SK-N-SH treated with all-trans-retinoic acid at 6 μM for 48 hours (cell line): ENCODE measurements at regions not wholly inside any gene's neighbourhood (a gene's known extent, or its start where the extent isn't known, plus 50 kb on each side); places are given as distances from the start of the nearest gene placed in this dataset.

Source experiments
- ATAC-seq: fragments of 200-7000 bp; cut with Tn5 transposase; 3 replicates; pipeline ENCODE4 v1.9.1; 2020; ENCODE audit warnings: mild to moderate bottlenecking, moderate library complexity
- ARNTL ChIP-seq: fragments of 450-650 bp; formaldehyde crosslinking; IDR thresholded peaks from 2 replicates; pipeline ENCODE4 v1.5.0; 2020; ENCODE audit warnings: low read depth, mild to moderate bottlenecking, moderate library complexity, borderline replicate concordance
- BACH2 ChIP-seq: fragments of 250-450 bp; sonication (Bioruptor Pico); IDR thresholded peaks from 2 replicates; pipeline ENCODE4 v1.9.0; 2021; ENCODE audit warnings: mild to moderate bottlenecking, borderline replicate concordance
- CSDC2 ChIP-seq: fragments of 250-450 bp; sonication (Bioruptor Pico); IDR thresholded peaks from 2 replicates; pipeline ENCODE4 v1.5.0; 2020; ENCODE audit warnings: mild to moderate bottlenecking, moderate library complexity
- ESRRG ChIP-seq: fragments of 250-450 bp; sonication (Bioruptor Pico); IDR thresholded peaks from 2 replicates; pipeline ENCODE4 v1.6.1; 2021; ENCODE audit warnings: mild to moderate bottlenecking
- GLIS3 ChIP-seq: fragments of 250-450 bp; sonication (Bioruptor Pico); IDR thresholded peaks from 2 replicates; pipeline ENCODE4 v1.5.0; 2020; ENCODE audit warnings: mild to moderate bottlenecking, moderate library complexity
- ISL1 ChIP-seq: fragments of 250-450 bp; sonication (Bioruptor Pico); IDR thresholded peaks from 2 replicates; pipeline ENCODE4 v2.1.2; 2022; ENCODE audit warnings: mild to moderate bottlenecking, moderate library complexity
- OSR1 ChIP-seq: fragments of 250-450 bp; sonication (Bioruptor Pico); IDR thresholded peaks from 2 replicates; pipeline ENCODE4 v1.8.0; 2022; ENCODE audit warnings: moderate library complexity, mild to moderate bottlenecking, inconsistent platforms
- RARB ChIP-seq: fragments of 250-450 bp; sonication (Bioruptor Pico); IDR thresholded peaks from 2 replicates; pipeline ENCODE4 v1.8.0; 2021; ENCODE audit warnings: mild to moderate bottlenecking, moderate library complexity
- SNAI2 ChIP-seq: fragments of 250-450 bp; sonication (Bioruptor Pico); IDR thresholded peaks from 2 replicates; pipeline ENCODE4 v1.5.0; 2020; ENCODE audit warnings: mild to moderate bottlenecking, moderate library complexity
- TCF4 ChIP-seq: fragments of 250-450 bp; sonication (Bioruptor Pico); IDR thresholded peaks from 2 replicates; pipeline ENCODE4 v1.8.0; 2021; ENCODE audit warnings: mild to moderate bottlenecking, moderate library complexity, borderline replicate concordance
- TOX ChIP-seq: fragments of 250-450 bp; sonication (Bioruptor Pico); IDR thresholded peaks from 2 replicates; pipeline ENCODE4 v1.8.0; 2021; ENCODE audit warnings: mild to moderate bottlenecking, moderate library complexity, borderline replicate concordance
- ZC3H10 ChIP-seq: fragments of 250-450 bp; sonication (Bioruptor Pico); IDR thresholded peaks from 2 replicates; pipeline ENCODE4 v1.5.1; 2021; ENCODE audit warnings: mild to moderate bottlenecking, moderate library complexity
- ZFP3 ChIP-seq: fragments of 250-450 bp; sonication (Bioruptor Pico); IDR thresholded peaks from 2 replicates; pipeline ENCODE4 v1.5.0; 2020; ENCODE audit warnings: mild to moderate bottlenecking, moderate library complexity
- ZFP30 ChIP-seq: fragments of 450-650 bp; formaldehyde crosslinking; IDR thresholded peaks from 2 replicates; pipeline ENCODE4 v1.5.0; 2022; ENCODE audit warnings: mild to moderate bottlenecking, moderate library complexity
- ZNF70 ChIP-seq: fragments of 450-650 bp; formaldehyde crosslinking; IDR thresholded peaks from 2 replicates; pipeline ENCODE4 v1.5.0; 2020; ENCODE audit warnings: mild to moderate bottlenecking, moderate library complexity
- ZNF8 ChIP-seq: fragments of 450-650 bp; formaldehyde crosslinking; IDR thresholded peaks from 2 replicates; pipeline ENCODE4 v1.5.0; 2020; ENCODE audit warnings: mild to moderate bottlenecking, moderate library complexity
- TF ChIP-seq, protein P1 (sequence below): fragments of 250-450 bp; sonication (Bioruptor Pico); IDR thresholded peaks from 2 replicates; pipeline ENCODE4 v1.5.0; 2020; ENCODE audit warnings: mild to moderate bottlenecking, moderate library complexity
- TF ChIP-seq, protein P2 (sequence below): fragments of 250-450 bp; sonication (Bioruptor Pico); IDR thresholded peaks from 2 replicates; pipeline ENCODE4 v1.8.0; 2021; ENCODE audit warnings: low read depth, mild to moderate bottlenecking, moderate library complexity, borderline replicate concordance
- TF ChIP-seq, protein P3 (sequence below): fragments of 250-450 bp; sonication (Bioruptor Pico); IDR thresholded peaks from 2 replicates; pipeline ENCODE4 v1.5.1; 2020; ENCODE audit warnings: low read depth, mild to moderate bottlenecking, moderate library complexity
- TF ChIP-seq, protein P4 (sequence below): fragments of 250-450 bp; sonication (Bioruptor Pico); IDR thresholded peaks from 2 replicates; pipeline ENCODE4 v1.8.0; 2020; ENCODE audit warnings: mild to moderate bottlenecking, moderate library complexity, borderline replicate concordance

DNA sequence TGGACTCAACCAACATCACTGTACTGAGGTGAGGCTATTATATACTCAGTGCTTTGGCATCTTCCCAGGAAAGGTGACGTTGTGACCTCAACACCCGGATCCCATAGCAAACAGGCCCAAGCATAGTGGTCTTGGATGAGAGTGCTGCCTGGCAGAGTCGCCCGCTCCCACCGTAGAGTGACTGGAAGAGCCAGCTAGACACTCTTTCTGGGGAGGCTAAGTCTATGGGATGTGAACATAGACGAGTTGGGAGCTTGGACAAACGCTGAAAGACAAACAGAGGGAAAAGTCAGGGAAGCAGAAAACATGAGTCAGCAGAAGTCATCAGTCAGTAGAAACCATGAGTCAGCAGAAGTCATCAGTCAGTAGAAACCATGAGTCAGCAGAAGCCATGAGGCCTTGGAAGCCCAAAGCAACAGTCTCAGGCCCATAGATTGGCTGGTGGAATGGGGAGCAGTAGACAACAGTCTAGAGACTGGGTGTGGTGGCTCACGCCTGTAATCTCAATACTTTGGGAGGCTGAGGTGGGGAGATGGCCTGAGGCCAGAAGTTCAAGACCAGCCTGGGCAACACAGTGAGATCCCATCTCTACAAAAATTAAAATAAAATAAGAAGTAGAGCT, 66.4 kb upstream of the MAP1LC3B2 start:
- TF ChIP-seq TOX: no peak
- no peak for TF ChIP-seq RARB (CRISPR knock-in tag)
- no peak for TF ChIP-seq SNAI2 (CRISPR knock-in tag)
- TF ChIP-seq, protein P1, sequence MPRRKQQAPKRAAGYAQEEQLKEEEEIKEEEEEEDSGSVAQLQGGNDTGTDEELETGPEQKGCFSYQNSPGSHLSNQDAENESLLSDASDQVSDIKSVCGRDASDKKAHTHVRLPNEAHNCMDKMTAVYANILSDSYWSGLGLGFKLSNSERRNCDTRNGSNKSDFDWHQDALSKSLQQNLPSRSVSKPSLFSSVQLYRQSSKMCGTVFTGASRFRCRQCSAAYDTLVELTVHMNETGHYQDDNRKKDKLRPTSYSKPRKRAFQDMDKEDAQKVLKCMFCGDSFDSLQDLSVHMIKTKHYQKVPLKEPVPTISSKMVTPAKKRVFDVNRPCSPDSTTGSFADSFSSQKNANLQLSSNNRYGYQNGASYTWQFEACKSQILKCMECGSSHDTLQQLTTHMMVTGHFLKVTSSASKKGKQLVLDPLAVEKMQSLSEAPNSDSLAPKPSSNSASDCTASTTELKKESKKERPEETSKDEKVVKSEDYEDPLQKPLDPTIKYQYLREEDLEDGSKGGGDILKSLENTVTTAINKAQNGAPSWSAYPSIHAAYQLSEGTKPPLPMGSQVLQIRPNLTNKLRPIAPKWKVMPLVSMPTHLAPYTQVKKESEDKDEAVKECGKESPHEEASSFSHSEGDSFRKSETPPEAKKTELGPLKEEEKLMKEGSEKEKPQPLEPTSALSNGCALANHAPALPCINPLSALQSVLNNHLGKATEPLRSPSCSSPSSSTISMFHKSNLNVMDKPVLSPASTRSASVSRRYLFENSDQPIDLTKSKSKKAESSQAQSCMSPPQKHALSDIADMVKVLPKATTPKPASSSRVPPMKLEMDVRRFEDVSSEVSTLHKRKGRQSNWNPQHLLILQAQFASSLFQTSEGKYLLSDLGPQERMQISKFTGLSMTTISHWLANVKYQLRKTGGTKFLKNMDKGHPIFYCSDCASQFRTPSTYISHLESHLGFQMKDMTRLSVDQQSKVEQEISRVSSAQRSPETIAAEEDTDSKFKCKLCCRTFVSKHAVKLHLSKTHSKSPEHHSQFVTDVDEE (CRISPR knock-in tag): no peak
- TF ChIP-seq ZFP3 (CRISPR knock-in tag): no peak
- no peak for TF ChIP-seq CSDC2 (CRISPR knock-in tag)
- TF ChIP-seq GLIS3 (CRISPR knock-in tag): no peak
- no peak for TF ChIP-seq BACH2 (CRISPR knock-in tag)
- no peak for TF ChIP-seq ARNTL (CRISPR knock-in tag)
- TF ChIP-seq ZFP30: no peak
- no peak for TF ChIP-seq ESRRG (CRISPR knock-in tag)
- no peak for TF ChIP-seq TCF4 (CRISPR knock-in tag)
- TF ChIP-seq, protein P2, sequence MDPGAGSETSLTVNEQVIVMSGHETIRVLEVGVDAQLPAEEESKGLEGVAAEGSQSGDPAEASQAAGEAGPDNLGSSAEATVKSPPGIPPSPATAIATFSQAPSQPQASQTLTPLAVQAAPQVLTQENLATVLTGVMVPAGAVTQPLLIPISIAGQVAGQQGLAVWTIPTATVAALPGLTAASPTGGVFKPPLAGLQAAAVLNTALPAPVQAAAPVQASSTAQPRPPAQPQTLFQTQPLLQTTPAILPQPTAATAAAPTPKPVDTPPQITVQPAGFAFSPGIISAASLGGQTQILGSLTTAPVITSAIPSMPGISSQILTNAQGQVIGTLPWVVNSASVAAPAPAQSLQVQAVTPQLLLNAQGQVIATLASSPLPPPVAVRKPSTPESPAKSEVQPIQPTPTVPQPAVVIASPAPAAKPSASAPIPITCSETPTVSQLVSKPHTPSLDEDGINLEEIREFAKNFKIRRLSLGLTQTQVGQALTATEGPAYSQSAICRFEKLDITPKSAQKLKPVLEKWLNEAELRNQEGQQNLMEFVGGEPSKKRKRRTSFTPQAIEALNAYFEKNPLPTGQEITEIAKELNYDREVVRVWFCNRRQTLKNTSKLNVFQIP: no peak
- no peak for TF ChIP-seq ZNF70 (CRISPR knock-in tag)
- no peak for TF ChIP-seq ISL1 (CRISPR knock-in tag)
- TF ChIP-seq, protein P3, sequence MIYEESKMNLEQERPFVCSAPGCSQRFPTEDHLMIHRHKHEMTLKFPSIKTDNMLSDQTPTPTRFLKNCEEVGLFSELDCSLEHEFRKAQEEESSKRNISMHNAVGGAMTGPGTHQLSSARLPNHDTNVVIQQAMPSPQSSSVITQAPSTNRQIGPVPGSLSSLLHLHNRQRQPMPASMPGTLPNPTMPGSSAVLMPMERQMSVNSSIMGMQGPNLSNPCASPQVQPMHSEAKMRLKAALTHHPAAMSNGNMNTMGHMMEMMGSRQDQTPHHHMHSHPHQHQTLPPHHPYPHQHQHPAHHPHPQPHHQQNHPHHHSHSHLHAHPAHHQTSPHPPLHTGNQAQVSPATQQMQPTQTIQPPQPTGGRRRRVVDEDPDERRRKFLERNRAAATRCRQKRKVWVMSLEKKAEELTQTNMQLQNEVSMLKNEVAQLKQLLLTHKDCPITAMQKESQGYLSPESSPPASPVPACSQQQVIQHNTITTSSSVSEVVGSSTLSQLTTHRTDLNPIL (CRISPR knock-in tag): no peak
- TF ChIP-seq, protein P4, sequence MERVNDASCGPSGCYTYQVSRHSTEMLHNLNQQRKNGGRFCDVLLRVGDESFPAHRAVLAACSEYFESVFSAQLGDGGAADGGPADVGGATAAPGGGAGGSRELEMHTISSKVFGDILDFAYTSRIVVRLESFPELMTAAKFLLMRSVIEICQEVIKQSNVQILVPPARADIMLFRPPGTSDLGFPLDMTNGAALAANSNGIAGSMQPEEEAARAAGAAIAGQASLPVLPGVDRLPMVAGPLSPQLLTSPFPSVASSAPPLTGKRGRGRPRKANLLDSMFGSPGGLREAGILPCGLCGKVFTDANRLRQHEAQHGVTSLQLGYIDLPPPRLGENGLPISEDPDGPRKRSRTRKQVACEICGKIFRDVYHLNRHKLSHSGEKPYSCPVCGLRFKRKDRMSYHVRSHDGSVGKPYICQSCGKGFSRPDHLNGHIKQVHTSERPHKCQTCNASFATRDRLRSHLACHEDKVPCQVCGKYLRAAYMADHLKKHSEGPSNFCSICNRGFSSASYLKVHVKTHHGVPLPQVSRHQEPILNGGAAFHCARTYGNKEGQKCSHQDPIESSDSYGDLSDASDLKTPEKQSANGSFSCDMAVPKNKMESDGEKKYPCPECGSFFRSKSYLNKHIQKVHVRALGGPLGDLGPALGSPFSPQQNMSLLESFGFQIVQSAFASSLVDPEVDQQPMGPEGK (CRISPR knock-in tag): no peak
- no peak for TF ChIP-seq ZC3H10 (CRISPR knock-in tag)
- peak; percentile 37; the same call in 1 of the 3 replicates for ATAC-seq

DNA sequence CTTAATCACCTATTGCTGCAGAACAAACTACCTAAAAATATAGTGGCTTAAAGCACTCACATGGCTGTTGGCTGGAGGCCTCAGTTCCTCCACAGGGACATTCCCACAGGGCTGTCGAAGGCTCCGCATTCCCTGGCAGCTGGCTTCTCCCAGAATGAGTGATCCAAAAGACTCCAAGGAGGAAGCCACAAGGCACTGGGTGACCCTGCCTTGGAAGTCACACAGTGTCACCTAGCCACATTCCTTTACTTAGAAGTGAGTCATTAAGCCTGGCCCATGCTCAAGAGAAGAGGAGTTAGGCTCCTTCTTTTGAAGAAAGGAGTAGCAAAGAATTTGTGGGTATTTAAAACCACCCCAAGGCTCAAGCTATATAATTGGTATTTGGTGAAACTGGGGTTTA, 63.9 kb upstream of the MAP1LC3B2 start:
- no peak; the same call in 2 of the 3 replicates for ATAC-seq
- no peak for TF ChIP-seq CSDC2 (CRISPR knock-in tag)
- no peak for TF ChIP-seq OSR1
- TF ChIP-seq, protein P4 (CRISPR knock-in tag): no peak
- no peak for TF ChIP-seq SNAI2 (CRISPR knock-in tag)
- TF ChIP-seq, protein P2: no peak
- no peak for TF ChIP-seq ZFP3 (CRISPR knock-in tag)
- TF ChIP-seq ISL1 (CRISPR knock-in tag): no peak
- no peak for TF ChIP-seq ZNF8 (CRISPR knock-in tag)
- TF ChIP-seq, all 23 proteins: peak for 0
